ENCODE measurements at regions not wholly inside any gene's neighbourhood (a gene's known extent, or its start where the extent isn't known, plus 50 kb on each side); places are given as distances from the start of the nearest gene placed in this dataset.

DNA sequence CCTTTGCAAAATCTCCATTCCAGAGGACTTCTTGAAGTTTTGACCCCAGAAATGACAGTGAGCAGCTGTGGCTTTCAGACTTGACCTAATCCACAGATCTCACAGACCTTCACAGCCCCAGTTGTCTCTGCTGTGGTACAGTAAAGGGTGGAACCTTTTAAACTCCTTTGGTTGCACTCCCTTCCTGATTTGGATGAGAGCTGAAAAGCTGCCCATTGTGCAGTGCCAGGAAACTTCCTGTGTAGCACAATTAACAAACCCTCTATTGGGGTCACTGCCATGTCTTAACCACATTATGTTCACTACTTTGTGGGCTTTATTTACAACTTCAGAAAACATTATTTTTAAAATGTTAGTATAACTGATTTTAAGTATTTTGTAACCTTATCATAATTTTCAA is 56.7 kb upstream of the PCSK5 start:
- TF ChIP-seq, protein P1, sequence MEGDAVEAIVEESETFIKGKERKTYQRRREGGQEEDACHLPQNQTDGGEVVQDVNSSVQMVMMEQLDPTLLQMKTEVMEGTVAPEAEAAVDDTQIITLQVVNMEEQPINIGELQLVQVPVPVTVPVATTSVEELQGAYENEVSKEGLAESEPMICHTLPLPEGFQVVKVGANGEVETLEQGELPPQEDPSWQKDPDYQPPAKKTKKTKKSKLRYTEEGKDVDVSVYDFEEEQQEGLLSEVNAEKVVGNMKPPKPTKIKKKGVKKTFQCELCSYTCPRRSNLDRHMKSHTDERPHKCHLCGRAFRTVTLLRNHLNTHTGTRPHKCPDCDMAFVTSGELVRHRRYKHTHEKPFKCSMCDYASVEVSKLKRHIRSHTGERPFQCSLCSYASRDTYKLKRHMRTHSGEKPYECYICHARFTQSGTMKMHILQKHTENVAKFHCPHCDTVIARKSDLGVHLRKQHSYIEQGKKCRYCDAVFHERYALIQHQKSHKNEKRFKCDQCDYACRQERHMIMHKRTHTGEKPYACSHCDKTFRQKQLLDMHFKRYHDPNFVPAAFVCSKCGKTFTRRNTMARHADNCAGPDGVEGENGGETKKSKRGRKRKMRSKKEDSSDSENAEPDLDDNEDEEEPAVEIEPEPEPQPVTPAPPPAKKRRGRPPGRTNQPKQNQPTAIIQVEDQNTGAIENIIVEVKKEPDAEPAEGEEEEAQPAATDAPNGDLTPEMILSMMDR (IDR thresholded peaks at IDR 0.05; ENCODE audit: low read depth, low read length): no peak
- H3K4me3 ChIP-seq (ENCODE audit: low read depth, low read length): no peak overlapping the region
- in situ Hi-C loops (cut with HindIII; ENCODE audit: low sequenced_read_pairs): no loop called here
- DNase-seq (ENCODE audit: low read depth, low spot score): no peak

DNA sequence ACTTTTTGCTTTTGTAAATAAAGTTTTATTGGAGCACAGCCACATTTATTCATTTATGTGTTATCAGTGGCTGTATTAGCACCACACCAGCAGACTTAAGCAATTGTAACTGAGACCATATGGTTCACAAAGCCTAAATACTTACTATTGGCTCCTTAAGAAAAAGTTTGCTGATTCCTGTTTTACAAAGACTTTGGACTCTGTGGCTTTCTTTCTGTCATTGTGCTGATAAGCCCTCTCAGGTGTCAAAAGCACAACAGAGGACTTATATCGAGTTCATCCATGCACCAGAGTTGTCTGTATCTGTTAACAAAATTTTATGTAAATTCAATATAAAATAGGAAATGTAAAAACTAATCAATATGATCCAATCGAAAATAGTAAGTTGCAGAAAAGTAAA is 55.6 kb upstream of the PCSK5 start:
- in situ Hi-C loops (cut with HindIII; ENCODE audit: low sequenced_read_pairs): no loop called here
- TF ChIP-seq, protein P1 (IDR thresholded peaks at IDR 0.05; ENCODE audit: low read depth, low read length): no peak
- no peak for DNase-seq (ENCODE audit: low read depth, low spot score)
- H3K4me3 ChIP-seq (ENCODE audit: low read depth, low read length): no peak overlapping the region
